ENCODE measurements at regions not wholly inside any gene's neighbourhood (a gene's known extent, or its start where the extent isn't known, plus 50 kb on each side); places are given as distances from the start of the nearest gene placed in this dataset.

DNA sequence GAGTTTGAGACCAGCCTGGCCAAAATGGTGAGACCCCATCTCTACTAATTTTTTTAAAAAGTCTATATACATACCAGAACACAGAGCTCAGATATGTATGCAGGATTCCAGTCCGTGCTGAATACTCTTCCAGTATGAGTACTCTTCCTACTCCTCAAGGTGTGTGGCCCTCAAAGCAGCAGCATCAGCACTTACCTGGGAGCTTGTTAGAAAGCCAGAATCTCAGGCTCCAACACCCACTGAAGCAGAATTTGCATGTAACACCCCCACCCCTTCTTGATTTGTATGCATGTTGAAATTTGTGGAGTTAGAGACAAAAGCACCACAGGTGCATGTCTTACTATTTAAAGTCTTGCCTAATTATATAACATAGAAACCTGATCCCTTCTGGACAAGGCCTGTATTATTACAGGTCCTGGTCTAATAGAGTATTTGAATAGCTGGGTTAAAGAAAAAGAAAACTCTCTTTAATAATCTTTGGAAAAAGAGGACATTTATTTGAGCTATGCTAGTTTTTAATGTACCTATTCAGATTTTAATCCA is 50.3 kb upstream of the NFE2L2 start:
- DNase-seq = no peak

DNA sequence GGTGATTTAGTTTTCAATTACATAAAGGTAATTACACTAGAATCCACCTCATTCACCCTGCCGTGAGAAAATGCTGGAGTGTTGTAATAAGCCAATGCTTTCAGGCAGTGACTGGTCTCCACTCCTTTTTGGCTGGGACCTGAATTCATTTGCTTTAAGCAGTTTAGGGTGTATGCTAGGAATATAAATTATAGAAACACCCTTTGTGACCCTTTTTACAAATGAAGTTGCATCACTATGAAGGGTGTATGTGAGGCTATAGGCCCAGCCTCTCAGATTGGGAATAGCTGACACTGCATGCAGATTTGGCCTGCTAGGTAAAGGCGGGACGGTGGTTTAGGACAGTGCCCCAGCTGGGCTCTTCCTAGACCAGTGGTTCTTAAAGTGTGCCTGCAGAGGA is 50.8 kb upstream of the NFE2L2 start:
- DNase-seq = no peak

DNA sequence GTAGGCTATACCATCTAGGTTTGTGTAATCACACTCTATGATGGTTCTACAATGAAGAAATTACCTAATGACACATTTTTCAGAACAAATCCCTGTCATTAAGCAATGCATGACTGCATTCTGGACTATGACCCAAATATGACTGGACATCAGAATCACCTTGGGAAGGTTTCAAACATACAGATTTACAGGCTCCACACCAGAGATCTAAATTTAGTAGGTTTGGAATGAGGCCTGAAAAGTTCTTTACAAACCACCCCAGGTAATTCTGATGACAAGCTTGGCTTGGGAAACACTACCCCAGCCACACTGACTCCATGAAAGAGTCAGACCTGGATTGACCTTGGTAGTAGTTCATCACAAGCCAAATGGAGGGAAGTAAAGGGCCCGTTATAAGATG is 52.2 kb upstream of the NFE2L2 start:
- DNase-seq = no peak

DNA sequence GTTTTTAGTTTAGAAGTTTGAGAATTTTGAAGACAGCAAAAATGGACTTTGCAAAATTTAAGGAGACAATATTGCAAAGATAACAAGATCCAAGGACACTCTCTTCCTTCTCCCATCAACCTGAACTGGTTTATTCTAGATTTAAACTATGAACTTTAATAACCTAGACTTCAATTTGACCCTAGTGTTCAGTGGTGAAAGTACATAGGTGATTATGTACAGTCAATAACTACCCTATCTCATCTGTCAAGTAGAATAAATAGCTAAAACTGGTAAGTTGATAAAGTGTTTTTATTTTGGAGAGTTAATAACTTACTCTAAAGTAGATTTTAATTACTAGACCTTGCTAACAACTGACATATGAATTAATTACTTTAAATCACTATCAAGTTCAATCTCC is 52.9 kb upstream of the NFE2L2 start:
- DNase-seq = no peak

DNA sequence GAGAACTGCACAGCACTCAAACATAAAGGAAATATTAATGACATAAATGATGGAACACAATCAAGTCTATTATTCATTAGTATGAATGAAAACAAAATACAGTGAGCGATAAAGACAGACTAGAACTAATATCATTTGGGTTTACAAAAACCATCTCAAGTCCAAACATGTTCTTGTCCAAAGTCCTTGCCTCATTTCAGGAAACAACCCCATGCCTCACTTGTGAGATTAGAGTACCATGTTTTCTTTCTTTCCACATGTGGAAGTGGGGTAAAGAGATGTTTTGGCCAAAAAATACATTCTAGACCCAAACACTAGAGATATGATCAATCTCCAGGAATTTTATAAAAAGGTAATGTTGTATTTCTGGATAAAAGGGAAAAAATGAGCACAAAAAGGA is 53.3 kb upstream of the NFE2L2 start:
- DNase-seq = no peak

DNA sequence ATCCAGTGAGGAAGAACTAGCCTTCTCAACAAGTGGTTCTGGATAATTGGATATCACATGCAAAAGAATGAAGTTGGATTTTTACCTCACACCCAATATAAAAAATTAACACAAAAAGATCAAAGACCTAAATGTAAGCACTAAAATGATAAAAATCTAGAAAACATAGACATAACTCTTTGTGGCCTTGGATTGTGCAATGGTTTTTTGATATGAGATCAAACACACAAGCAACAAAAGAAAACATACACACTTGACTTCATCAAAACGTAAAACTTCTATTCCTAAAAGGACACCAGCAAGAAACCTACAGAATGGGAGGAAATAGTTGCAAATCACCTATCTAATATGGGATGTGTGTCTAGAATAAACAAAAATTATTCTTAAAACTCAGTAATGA is 54.1 kb upstream of the NFE2L2 start:
- no peak for DNase-seq

DNA sequence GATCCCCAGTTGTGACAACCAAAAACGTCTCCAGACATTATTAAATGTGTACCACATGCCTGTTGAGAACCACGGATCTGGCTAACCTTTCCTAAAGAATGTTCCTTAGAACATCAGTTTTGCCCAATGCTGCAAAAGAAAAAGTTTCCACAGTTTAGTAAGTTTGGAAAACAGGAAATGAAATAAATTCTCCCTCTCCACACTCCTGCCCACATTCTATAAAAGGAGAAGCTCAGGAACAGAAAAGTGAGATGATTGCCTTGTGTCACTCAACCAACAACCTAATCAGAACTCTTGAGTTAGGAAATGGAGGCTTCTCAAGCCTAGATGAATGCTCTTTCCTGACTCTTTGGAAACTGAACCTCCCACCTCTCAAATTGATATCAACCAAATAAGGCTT is 56.1 kb upstream of the NFE2L2 start:
- DNase-seq = no peak

DNA sequence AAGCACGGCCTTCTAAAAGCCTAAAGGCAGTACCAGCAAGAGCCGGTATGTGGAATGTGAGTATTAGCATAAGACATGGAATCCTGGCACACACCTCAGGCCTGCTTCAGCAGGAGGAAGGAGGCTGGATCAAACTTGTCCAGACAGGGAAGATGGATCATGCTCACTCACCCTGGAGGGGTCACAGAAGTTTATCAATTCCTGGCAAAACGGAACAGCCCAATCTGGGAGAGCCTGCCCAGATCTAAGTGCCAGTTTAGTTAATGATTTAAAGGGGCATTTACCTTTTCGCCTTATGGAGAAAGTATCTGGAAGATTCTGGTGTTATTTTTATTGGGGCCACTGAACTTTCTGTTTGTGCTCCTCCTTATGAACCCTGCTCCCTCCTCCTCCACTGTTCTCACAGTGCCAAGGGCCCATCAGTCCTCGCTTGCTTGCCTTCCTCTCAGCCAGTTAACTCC is 58.3 kb upstream of the NFE2L2 start:
- no peak for DNase-seq

DNA sequence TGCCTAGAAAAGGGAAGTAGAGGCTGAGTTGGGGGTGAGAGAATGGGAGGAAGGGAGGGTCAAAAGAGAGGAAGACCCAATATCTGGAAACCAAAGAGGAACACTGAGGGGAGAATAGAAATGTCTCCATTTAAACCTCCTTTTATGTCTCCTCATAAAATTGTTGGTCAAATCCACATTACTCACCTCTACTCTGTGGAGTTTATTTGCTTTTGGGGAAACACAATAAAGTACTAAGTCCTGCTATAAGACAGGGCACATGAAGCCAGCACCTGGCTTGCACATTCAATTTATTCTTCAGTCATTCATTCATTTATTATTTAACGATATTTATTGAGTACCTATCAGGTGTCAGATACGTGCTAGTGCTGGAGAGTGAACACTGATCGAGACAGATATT is 60.3 kb upstream of the NFE2L2 start:
- no peak for DNase-seq

DNA sequence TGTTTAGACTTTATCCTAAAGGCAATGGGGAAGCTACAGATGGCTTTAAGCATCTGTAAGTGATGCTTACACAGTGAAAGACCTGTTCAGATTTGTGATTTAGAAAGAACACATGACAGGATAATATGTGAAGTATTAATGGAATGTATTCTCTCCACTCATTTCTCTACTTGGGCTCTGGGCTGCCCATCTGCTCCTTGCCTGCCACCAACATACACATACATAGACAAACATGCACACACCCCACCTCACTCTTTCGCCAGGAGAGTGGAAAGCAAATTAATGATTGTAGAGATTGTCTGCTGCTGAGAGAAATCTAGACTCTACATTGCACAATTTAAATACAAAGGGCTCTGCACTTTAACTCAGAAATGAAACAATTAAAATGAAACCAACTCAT is 61.0 kb upstream of the NFE2L2 start:
- DNase-seq = no peak

DNA sequence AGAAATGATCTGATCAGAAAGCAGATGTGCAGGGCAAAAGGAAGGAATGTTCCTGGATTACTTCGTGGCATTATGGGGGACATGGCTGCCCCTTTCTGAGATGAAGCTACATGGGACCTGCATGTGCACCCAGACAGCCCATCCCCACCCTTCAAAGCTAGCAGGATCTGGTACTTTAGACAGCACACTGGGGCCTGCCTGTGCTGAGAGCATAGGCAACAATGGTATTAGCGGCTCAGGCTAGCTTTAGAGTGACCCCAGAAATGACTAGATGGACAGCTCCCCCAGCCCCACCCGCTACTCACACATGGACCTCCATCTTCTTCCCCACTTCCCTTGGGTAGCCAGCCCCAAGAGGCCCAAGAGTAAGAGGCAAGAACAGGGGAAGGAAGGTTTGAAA is 61.5 kb upstream of the NFE2L2 start:
- no peak for DNase-seq

DNA sequence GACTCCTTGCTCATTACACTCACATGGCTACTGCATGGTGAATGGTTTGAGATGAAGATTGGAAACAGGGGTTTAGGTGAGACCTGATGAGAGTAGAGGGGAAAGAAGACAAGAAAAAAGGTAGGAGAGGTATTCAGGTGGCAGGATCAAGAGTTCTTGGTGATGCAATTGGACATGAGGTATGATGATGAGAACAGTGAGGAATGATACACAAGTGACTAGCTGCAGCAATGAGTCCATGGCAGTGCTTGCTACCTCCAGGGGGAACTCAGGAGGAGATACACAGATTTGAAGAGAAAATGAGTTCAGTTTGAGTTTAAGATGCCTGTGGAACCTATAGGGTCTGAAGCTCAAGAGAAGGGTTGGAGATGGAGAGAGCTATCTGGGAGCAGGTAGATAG is 62.1 kb upstream of the NFE2L2 start:
- DNase-seq = no peak

DNA sequence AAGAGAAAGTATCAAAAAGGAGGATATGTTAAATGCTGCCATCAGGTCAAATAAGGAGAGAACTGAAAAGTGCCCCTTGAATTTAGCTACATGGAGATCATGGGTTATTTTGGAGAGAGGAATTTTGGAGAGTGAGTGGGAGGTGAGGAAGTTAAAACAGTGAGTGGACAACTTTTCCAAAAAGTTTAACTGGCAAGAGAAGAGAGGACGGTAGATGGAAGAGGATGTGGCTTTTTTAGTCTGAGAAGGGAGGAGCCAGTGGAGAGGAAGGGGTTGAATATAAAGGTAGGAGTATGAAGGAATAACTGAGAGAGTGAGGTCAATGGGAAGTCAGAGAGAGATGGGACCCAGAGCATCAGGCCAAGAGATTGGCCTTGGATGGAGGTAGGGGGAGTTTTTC is 62.5 kb upstream of the NFE2L2 start:
- no peak for DNase-seq

DNA sequence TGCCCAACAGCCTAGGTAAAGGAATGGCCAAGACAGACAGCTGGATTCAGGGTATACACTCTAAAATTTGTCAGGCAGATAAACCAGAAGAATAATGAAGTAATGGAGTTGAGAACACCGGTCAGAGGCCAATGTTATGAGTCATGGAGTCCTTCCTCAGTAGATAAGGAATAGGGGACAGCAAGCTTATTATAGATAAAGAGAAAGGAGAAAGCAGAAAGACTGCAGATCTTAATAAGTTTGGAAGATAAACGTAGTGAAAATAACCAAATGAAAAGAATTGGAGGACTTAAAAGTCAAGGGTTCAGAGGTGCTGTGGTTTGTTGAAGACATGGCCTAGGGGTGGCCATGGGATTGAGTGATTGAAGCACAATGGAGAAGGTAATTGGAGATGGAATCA is 63.5 kb upstream of the NFE2L2 start:
- no peak for DNase-seq

DNA sequence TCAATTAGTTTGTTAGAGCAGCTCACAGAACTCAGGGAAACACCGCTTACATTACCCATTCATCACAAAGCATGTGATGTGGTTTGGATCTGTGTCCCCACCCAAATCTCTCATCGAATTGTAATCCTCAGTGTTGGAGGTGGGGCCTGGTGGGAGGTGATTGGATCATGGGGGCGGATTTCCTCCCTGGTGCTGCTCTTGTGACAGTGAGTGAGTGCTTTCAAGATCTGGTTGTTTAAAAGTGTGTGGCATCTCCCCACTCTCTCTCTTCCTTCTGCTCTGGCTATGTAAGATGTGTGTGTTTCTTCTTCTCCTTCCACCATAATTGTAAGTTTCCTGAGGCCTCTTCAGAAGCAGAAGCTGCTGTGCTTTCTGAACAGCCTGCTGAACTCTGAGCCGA is 63.5 kb upstream of the AGPS start:
- DNase-seq = no peak

DNA sequence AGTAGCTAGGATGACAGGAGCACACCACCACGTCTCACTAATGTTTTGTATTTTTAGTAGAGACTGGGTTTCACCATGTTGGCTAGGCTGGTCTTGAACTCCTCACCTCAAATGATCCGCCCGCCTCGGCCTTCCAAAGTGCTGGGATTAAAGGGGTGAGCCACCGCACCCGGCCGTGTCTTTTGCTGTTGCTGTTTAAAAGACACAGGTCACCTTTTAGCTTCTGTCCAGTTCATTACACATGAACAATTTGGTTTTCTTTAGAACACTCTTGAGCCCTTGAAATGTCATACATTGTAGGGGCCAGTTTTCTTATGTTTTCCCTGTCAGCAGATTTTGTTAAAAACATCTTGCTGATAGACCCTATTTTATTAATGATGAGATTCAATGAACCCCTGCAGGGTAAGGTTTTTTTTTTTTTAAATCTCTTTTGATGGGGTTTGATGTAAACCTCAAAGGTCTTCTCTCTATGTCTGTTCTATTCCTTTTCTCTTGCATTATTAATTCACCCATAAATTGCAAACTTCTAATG is 61.0 kb upstream of the AGPS start:
- DNase-seq = no peak

DNA sequence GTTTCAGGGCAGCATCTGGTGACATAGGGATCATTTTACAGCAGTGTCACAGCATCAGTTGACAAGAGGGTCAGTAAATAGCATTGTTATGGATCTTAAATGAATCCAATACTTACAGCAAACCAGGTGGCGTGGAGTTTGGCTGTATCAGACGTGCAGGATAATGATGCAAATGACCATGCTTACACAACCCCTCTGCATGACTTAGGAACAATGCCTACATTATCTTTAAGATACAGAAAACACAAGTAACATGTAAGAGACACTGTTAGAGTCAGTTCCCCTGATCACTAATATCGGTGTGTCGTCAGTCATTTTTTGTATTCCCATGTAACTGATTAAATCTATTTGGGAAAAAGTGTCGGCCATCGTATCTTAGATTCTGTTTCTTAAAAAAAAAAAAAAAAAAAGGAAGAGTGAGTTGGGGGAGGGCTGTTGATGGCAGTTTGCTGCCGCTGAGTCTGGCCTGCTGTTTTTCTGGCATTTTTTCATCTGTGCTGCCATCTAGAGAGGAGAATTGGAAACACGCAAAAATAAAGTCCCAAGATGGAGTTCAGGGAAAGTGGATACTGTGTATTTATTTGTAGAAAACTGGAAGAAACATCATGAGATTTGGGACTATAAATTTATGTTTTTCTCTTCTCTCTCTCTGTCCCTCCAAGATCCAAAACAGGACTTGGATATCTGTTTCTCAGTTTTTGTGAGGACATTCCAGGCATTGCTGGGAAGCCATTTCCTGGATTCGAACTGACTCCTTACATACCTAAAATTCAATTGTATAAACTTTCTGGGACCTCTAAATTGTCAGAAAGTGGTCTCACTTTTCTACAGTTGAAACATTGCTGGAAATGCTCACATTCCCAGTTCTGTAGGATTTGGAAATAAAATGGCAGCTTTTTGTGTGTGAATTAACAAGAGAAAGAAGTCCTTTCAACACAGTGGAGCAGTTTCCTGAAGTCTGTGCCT is 60.3 kb upstream of the AGPS start:
- DNase-seq = peak; percentile 75

DNA sequence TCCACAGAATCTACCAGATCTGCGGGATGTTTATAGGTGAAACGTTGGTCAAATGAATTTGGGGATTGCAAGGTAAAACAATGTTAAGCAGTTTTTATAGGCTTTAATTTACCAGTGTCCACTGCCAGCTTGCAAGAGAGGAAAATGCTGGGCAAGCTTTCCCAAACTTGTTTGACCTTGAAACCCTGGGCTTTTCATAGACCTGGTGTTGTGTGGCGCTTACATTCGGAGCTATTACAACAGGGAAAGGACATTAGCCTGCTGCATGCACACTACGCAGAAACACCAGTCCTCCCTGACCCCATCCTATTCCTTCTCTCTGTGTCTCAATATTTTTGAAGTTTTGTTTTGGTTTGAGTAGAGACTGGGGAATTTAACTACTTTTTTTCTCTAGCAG is 59.6 kb upstream of the AGPS start:
- DNase-seq = no peak

DNA sequence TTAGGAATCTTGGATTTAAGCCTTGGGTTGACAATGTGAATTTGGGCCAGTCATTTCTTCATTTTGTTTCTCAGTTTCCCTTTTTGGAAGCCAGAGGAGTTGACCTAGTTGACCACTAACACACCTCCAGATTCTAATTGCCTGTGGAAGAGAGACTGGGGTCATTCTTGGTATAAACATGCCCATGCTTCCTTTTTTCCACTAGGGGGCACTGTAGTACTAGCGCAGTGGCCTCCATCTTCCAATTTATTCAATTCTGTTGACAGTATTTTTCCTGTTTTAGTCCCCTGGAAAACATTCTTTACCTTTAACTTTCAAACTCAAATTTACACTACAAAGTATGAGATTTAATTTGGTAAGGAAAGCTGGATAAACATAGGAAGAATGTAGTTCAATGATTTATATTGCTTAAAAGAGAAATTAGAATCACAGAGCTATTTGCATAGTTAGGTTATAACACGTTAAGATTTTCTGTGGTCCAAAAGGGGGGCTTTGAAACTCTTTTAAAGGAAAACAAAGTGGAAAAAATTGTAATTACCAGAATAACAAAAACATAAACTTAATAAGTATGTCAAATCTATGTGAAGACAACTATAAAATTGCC is 57.5 kb upstream of the AGPS start:
- DNase-seq = peak; percentile 58

DNA sequence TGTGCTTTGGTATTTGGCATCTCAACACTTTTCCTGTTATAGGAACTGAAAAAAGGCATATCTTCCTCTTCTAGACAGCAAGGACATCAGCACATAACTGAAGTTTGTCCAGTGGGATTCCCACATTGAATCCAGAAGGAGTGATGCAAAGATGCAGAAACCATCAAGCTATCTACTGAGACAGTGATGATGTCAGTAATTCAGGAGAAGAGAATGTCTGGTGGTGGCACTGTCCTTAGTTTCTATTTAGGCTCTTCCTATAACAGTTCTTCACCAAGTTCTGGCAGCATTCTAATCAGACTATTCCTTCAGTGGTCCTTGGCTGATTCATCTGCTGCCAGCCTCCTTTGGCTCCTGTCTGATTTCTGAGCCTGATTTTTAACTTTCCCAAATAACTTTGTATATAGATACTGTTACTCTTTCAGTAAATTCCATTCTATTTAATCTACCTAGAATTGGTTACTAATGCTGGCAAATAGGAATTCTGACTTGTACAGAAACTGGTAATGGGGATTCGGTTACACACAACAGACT is 56.6 kb upstream of the AGPS start:
- DNase-seq = no peak

DNA sequence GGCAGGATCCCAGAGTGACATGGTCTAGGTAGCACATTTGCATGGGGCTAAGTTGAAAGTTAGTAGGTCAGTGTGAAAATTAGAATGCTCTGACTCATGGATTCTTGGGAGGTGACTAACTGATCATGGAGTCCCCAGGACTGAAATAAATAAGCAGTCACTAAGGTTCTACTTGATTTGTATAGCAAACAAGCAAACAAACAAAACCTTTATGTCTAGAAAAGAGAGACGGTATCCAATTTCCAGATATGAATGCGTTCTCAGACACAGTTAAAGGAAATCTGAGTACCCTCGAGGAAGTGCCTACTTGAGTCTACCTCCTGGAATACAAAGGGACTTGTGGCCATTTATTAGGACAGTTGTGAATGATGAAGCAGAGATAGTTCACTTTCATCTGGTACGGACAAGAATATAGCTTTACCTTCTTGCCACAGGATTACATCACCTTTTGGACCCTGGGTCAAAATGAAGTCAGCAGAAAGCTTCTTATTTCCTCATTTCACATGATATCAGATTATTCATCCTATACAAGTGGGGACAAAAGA is 54.3 kb upstream of the AGPS start:
- DNase-seq = peak; percentile 75

DNA sequence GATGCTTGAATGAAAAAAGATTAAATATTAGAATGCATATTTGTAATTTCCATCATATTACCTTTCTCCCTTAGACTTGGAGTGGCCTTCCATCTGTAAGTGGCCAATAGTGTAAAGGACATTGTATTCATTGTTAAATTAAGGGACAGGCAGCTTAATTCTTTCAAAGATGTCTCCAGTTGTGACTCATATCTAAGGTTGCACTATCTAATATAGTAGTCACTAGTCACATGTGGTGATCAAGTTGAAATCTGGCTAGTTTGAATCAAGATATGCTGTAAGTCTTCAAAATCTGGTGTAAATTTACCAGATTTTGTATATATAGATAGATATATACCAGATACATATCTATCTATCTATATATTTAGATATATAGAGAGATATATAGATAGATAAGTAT is 52.4 kb upstream of the AGPS start:
- DNase-seq = no peak

DNA sequence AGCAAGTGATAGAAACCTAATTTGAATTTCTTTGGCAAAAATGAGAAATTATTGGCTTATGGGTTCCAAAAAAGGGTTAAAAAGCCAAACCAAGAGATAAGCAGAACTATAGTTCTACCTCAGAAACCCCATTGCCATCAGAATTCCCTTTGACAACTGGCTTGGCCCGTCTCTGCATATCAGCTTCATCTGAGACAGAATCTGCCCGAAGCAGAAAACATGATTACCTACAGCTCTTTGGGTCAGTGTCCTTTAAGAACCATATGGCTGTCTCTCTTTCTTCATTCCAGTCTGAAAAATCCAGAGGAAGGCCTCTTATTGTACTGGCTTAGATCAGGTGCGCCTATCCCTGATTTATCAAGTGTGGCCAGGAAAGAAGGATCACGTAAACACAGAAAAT is 49.8 kb upstream of the AGPS start:
- no peak for DNase-seq
